SW 1271 (cell line): ENCODE measurements at regions not wholly inside any gene's neighbourhood (a gene's known extent, or its start where the extent isn't known, plus 50 kb on each side); places are given as distances from the start of the nearest gene placed in this dataset.

Experiments used
- DNase-seq, 2 experiments: peaks; one replicate each; lab custom pipeline; 2025; lab: John Stamatoyannopoulos, UW

GRCh38 chr13:99123101-99124045 lies 77.3 kb upstream of the UBAC2 start:
- no peak for DNase-seq

- no peak for DNase-seq
These were observed 76.6 kb upstream of the UBAC2 start for GRCh38 chr13:99124046-99124400.

- peak; percentile 51 to 77 for DNase-seq
These were observed 75.8 kb upstream of the UBAC2 start for GRCh38 chr13:99124794-99125316.

GRCh38 chr13:99125326-99125915 lies 75.2 kb upstream of the UBAC2 start:
- DNase-seq: no peak

GRCh38 chr13:99126821-99127220 lies 73.8 kb upstream of the UBAC2 start:
- no peak for DNase-seq

GRCh38 chr13:99129050-99129449 lies 71.6 kb upstream of the UBAC2 start:
- no peak for DNase-seq

GRCh38 chr13:99129951-99130350 lies 70.7 kb upstream of the UBAC2 start:
- DNase-seq: no peak

- no peak for DNase-seq
These were observed 69.2 kb upstream of the UBAC2 start for GRCh38 chr13:99131410-99131809.

- no peak for DNase-seq
These were observed 68.3 kb upstream of the UBAC2 start for GRCh38 chr13:99132295-99132835.

- DNase-seq: no peak
These were observed 67.4 kb upstream of the UBAC2 start for GRCh38 chr13:99133230-99133629.

GRCh38 chr13:99133848-99134247 lies 66.8 kb upstream of the UBAC2 start:
- no peak for DNase-seq

- no peak for DNase-seq
These were observed 65.1 kb upstream of the UBAC2 start for GRCh38 chr13:99135591-99135990.

GRCh38 chr13:99136427-99136954 lies 64.2 kb upstream of the UBAC2 start:
- DNase-seq: no peak

- no peak for DNase-seq
These were observed 59.8 kb upstream of the UBAC2 start for GRCh38 chr13:99140831-99141230.

- DNase-seq: no peak
These were observed 56.8 kb upstream of the UBAC2 start for GRCh38 chr13:99143904-99144303.

GRCh38 chr13:99144306-99144705 lies 56.3 kb upstream of the UBAC2 start:
- no peak for DNase-seq

GRCh38 chr13:99145461-99145860 lies 55.2 kb upstream of the UBAC2 start:
- no peak for DNase-seq

- no peak for DNase-seq
These were observed 49.9 kb upstream of the UBAC2 start for GRCh38 chr13:99150575-99151361.
